SK-N-MC (cell line): ENCODE measurements at regions not wholly inside any gene's neighbourhood (a gene's known extent, or its start where the extent isn't known, plus 50 kb on each side); places are given as distances from the start of the nearest gene placed in this dataset.

Source experiments
- EZH2 ChIP-seq: fragments of 200-600 bp; sonication (generic); IDR thresholded peaks from one replicate; pipeline ENCODE4 v1.6.1; 2017; ENCODE audit warnings: antibody characterized with exemption
- POLR2AphosphoS5 ChIP-seq: IDR thresholded peaks from 2 replicates; pipeline ENCODE4 v1.6.1; 2012; ENCODE audit warnings: mild to moderate bottlenecking, low read depth, low read length, borderline replicate concordance

- no peak for TF ChIP-seq EZH2
- no peak for TF ChIP-seq POLR2AphosphoS5
Observed at GRCh38 chr4:4655901-4656300, 114.1 kb upstream of the STX18 start.
